HG03432 (cell line): ENCODE measurements at regions not wholly inside any gene's neighbourhood (a gene's known extent, or its start where the extent isn't known, plus 50 kb on each side); places are given as distances from the start of the nearest gene placed in this dataset.

Source experiments
- ATAC-seq: cut with Tn5 transposase; IDR thresholded peaks from one replicate; pipeline ENCODE4 v1.9.1; 2021; ENCODE audit warnings: mild to moderate bottlenecking, moderate library complexity; ENCODE audit not compliant: unreplicated experiment

DNA sequence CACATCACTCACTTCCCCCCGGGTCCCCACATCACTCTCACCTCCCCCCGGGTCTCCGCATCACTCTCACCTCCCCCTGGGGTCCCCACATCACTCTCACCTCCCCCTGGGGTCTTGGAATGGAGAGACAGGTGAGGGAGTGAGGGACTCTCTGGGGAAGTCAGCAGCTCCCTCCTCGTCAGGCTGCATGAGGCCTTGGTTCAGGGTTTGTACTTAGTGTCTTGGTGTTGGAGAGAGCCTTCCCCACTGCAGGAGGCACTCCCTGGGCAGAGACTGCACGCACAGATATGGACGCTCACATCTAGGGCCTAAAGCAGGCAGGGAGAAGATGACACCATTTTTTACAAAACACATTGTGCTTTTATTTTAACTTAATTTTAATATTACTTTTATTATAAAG, 56.5 kb upstream of the IRX4 start:
- no peak for ATAC-seq

DNA sequence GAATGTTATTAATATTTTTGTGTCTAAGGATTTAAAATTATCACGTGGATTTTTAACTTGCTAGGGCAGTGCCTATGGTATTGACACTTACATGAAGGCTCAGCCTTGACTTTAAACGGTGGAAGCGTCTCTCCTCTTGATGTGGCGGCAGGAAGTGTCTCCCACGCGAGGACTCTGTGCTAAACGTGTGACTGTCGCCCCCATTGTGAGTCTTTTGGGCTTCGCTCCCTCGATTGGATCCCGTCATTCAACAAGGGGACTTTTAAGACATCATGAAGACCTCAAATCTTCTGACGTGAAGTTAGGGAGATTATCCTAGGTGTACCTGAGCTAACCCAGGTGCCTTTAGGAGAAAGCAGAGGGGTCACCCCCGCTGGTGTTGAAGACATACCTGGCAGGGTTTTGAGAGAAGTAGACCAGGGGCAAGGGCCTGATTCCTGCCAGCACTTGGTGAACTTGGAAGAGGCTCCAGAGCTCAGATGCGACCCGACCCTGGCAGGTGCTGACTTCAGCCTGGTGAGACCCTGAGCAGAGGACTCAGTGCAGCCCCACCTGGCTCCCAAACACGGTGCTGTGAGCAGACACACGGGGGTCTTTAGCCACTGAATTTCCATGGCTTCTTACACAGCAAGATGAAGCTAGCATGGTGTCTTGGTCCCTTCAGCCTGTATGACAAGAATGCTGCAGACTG, 55.7 kb upstream of the IRX4 start:
- no peak for ATAC-seq

DNA sequence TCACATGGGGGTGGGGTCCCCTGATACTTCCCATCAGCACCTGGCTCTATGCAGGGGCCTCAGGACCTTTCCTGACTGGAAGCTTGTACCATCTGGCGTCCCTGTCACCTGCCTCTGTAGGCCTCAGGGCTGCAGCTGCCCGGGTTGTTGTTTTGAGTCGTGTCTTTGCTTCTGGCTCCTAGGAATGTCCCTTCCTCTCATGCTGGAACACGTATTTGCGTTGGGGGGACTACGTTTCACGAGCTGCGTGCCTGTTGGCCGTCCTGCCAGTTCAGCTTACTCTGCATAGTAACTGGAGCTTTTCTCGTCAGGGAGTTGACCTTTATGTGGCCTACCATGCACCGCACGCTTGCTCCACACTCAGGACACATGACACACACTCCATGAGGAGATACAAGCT, 54.9 kb upstream of the IRX4 start:
- no peak for ATAC-seq

DNA sequence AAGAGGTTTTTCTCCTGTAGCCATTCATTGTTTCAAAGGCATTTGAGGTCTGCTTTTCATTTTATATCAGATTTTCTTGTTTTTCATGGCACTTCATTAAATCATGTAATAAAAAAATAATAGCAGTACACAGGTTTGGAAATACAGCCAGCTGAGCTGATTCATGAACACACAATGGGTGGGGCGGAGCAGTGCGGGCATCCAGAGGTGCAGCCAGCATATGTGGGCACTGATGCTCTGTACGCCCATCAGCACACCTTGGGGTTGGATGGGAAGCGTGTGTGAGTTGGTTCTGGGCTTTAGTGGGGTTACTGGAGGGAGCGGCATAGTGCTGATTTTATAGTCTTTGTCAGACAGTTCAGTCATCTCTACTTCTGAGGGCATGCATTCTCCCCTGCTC, 54.2 kb upstream of the IRX4 start:
- ATAC-seq, result no peak

DNA sequence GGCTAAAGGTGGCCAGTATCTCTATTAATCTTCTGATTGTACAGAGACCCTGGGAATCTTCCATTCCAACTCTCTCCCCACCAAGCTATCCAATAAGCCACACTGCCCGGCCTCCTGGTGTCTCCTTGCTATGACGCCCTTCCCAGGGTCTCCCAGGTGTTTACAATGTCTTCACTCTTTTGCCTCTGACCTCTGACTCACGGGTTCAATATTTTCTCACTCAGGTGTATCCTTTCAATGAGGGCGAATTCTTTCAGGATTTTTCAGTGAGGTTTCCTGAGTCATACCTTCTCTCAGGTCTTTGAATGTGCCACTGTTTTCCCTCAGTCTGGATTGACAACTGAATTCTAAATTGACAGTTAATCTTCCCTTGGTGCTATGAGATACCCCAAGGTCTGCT, 53.7 kb upstream of the IRX4 start:
- ATAC-seq, result no peak

DNA sequence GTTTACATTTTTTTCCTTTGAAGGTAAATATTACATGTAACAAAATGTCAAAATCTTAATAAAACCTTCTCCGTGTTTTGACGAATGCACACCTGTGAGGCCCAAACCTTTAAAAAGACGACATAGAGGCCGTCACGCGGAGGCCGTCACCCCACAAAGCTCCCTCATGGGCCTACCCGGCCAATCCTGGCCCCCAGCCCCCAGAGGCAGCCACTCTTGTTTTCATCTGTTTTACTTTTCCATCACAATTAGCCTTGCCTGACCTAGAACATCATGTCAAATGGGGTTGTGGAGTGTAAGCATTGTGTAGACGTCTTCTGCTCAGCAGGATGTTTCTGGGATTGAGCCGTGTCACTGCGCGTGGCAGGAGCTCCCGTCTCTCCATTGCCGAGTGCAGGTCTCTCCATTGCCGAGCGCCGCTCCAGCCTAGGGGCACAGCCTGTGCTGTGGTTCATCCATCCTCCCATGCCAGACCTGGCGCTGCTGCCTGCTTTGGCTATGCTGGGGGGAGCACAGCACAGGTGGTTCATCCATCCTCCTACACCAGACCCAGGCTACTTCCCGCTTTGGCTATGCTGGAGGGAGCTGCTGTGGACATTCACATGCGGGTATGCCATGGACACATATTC, 52.2 kb upstream of the IRX4 start:
- ATAC-seq, result no peak

DNA sequence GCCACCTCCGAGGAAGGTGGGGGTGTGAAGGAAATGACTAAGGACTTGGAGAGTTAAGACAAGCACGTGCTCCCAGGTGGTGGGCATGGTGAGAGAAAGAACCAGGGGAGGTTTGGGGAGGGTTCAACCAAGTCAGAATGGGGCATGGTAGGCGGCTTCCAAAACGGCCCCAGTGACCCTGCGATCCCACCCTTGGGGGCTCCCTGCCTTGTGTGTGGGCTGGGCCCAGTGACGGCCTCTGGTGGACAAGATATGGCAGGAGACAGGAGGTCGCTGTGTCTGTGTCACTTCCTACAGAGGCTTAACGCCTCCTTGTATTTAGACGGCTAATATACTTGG, 51.3 kb upstream of the IRX4 start:
- ATAC-seq, result no peak

DNA sequence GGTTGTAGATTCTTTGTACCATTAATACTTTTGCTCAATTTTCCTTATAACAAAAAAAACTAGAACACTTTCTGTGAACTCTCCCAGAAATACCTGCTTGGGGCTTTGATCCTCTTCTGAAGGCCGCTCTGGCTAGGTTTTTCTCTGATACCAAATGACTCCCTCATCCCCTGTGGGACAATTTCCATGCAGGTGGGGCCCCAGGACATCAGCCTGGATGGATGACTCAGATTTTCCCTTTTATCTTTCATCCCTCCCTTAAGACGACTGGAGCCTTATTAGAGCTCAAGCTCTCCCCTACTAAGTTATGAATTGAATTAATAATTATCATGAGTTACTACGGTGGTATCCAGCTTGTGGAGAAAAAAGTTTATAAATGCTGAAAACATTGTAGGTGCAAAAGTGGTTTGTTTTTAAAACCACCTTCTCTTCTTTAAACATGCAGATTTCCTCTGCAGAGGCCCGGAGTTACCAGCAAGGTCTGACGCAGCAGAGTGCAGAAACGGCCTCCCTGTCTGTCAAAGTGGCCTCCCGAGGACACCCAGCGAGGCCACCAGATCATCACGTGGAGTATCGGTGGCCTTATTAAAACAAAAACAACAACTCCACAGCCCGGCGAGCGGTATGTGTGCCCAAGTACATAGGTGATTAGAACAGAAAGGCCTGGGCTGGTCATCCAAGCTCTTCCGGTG, 50.8 kb upstream of the IRX4 start:
- no peak for ATAC-seq
